GM12865 (cell line): ENCODE measurements at regions not wholly inside any gene's neighbourhood (a gene's known extent, or its start where the extent isn't known, plus 50 kb on each side); places are given as distances from the start of the nearest gene placed in this dataset.
A peak's percentile ranks its signal among the peaks of the same experiment; 100 is the strongest.

Experiments used
- DNase-seq: peaks from one replicate; pipeline ENCODE4 v3.0.0; 2010; ENCODE audit warnings: low read depth
- H3K4me3 ChIP-seq: 2 replicates; pipeline ENCODE4 v1.5.1; 2011; ENCODE audit warnings: mild to moderate bottlenecking, low read depth, low read length, control low read depth
- CTCF ChIP-seq: IDR thresholded peaks from 2 replicates; pipeline ENCODE4 v1.5.1; 2011; ENCODE audit warnings: low read length, control low read depth, low read depth, inconsistent platforms; ENCODE audit not compliant: insufficient read depth; ENCODE audit errors: missing control alignments

- TF ChIP-seq CTCF: no peak
- H3K4me3 ChIP-seq: no peak overlapping the region
- peak; percentile 13 for DNase-seq
These were observed 51.1 kb downstream of the DOP1B start for GRCh38 chr21:36207577-36208320.

GRCh38 chr21:36208326-36209013 is 51.8 kb downstream of the DOP1B start:
- TF ChIP-seq CTCF: no peak
- H3K4me3 ChIP-seq: no peak overlapping the region
- no peak for DNase-seq

- H3K4me3 ChIP-seq: no peak overlapping the region
- peak; percentile 74 for DNase-seq
- peak; percentile 50 for TF ChIP-seq CTCF
These were observed 53.1 kb downstream of the DOP1B start for GRCh38 chr21:36209626-36210171.

- TF ChIP-seq CTCF: no peak
- DNase-seq: no peak
- H3K4me3 ChIP-seq: no peak overlapping the region
These were observed 54.4 kb downstream of the DOP1B start for GRCh38 chr21:36210779-36211659.

- no peak for TF ChIP-seq CTCF
- no peak overlapping the region for H3K4me3 ChIP-seq
- no peak for DNase-seq
These were observed 55.3 kb downstream of the DOP1B start for GRCh38 chr21:36211660-36212512.

- H3K4me3 ChIP-seq: no peak overlapping the region
- no peak for TF ChIP-seq CTCF
- no peak for DNase-seq
These were observed 55.8 kb downstream of the DOP1B start for GRCh38 chr21:36212513-36212780.
